Chondrocyte (in vitro differentiated cells): ENCODE measurements at regions not wholly inside any gene's neighbourhood (a gene's known extent, or its start where the extent isn't known, plus 50 kb on each side); places are given as distances from the start of the nearest gene placed in this dataset.
A peak's percentile ranks its signal among the peaks of the same experiment; 100 is the strongest.

Experiments
- DNase-seq: peaks from one replicate; pipeline ENCODE4 v3.0.0; 2021; ENCODE audit warnings: mixed read lengths, low spot score
- H3K27ac Mint-ChIP-seq: one replicate; pipeline ENCODE4 v1.8.0; 2021; ENCODE audit warnings: mild to moderate bottlenecking, moderate library complexity, mixed read lengths; ENCODE audit not compliant: unreplicated experiment
- H3K27me3 Mint-ChIP-seq: 2 replicates; pipeline ENCODE4 v1.8.0; 2021; ENCODE audit warnings: low read depth, mixed read lengths
- H3K36me3 Mint-ChIP-seq: 2 replicates; pipeline ENCODE4 v1.8.0; 2021; ENCODE audit warnings: low read depth, mixed read lengths
- H3K4me1 Mint-ChIP-seq: 2 replicates; pipeline ENCODE4 v1.8.0; 2021; ENCODE audit warnings: low read depth, mild to moderate bottlenecking, mixed read lengths
- H3K4me3 Mint-ChIP-seq: one replicate; pipeline ENCODE4 v1.8.0; 2021; ENCODE audit warnings: mild to moderate bottlenecking, moderate library complexity, mixed read lengths; ENCODE audit not compliant: unreplicated experiment
- H3K9me3 Mint-ChIP-seq: 2 replicates; pipeline ENCODE4 v1.8.0; 2021; ENCODE audit warnings: low read depth, mixed read lengths
- TF ChIP-seq, protein P1 (sequence below): fragments of 200-600 bp; sonication (generic); IDR thresholded peaks from 2 replicates; pipeline ENCODE4 v1.5.0; 2021; ENCODE audit warnings: antibody characterized with exemption, mild to moderate bottlenecking, moderate library complexity

GRCh38 chr3:160047876-160048275 is 59.2 kb downstream of the IL12A start:
- TF ChIP-seq, protein P1, sequence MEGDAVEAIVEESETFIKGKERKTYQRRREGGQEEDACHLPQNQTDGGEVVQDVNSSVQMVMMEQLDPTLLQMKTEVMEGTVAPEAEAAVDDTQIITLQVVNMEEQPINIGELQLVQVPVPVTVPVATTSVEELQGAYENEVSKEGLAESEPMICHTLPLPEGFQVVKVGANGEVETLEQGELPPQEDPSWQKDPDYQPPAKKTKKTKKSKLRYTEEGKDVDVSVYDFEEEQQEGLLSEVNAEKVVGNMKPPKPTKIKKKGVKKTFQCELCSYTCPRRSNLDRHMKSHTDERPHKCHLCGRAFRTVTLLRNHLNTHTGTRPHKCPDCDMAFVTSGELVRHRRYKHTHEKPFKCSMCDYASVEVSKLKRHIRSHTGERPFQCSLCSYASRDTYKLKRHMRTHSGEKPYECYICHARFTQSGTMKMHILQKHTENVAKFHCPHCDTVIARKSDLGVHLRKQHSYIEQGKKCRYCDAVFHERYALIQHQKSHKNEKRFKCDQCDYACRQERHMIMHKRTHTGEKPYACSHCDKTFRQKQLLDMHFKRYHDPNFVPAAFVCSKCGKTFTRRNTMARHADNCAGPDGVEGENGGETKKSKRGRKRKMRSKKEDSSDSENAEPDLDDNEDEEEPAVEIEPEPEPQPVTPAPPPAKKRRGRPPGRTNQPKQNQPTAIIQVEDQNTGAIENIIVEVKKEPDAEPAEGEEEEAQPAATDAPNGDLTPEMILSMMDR = no peak
- Mint-ChIP-seq H3K4me3 (no peak overlapping the region), H3K27me3 (no peaks in the 10 kb centered on the region), H3K9me3 (peaks cover 5% of the 10 kb centered on the region), H3K27ac (no peak overlapping the region), H3K36me3 (no peaks in the 10 kb centered on the region), H3K4me1 (peaks cover 15% of the 10 kb centered on the region)
- DNase-seq = no peak

DNA sequence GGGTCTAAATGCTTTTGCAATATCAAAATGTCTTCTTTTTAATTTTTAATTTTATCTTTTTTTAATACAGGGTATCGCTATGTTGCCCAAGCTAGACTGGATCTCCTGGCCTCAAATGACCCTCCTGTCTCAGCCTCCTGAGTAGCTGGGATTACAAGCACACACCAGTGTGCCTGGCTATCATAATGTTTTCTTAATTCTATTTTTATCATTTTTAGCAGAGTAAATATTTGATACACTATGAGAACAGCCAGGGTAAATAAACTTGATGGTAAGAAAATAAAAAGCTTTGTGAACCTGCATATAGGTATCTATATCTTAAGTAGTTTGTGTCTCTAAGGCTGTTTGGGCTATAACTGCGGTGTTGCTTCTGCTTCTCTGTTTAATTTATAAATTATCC is 60.4 kb downstream of the IL12A start:
- no peak overlapping the region for H3K4me3 Mint-ChIP-seq
- peaks cover 18% of the 10 kb centered on the region for H3K4me1 Mint-ChIP-seq
- TF ChIP-seq, protein P1 = no peak
- no peaks in the 10 kb centered on the region for H3K27me3 Mint-ChIP-seq
- no peaks in the 10 kb centered on the region for H3K36me3 Mint-ChIP-seq
- no peak for DNase-seq
- no peaks in the 10 kb centered on the region for H3K9me3 Mint-ChIP-seq
- H3K27ac Mint-ChIP-seq = peak overlapping the region; percentile 36

DNA sequence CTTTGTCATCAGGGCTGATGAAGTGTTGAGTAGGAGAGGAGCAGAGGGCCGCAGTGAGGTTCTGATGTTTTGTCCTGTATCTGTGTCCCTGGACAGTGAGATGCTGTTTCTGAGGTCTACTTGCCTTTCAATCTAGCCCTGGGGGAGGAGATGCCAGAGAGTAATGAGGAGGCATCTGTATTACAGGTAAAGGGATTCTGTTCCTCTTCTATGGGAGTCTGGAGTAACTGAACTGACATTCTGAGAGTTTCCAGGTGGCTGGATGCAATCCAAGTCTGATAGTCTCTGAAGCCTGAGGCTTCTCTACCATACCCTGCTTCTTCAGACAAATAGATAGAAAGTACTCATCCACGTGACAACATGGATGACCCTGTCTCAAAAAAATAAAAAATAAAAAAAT is 60.9 kb downstream of the IL12A start:
- Mint-ChIP-seq H3K27ac (peak overlapping the region; percentile 36), H3K9me3 (no peaks in the 10 kb centered on the region), H3K4me3 (no peak overlapping the region), H3K36me3 (no peaks in the 10 kb centered on the region), H3K4me1 (peaks cover 16% of the 10 kb centered on the region), H3K27me3 (no peaks in the 10 kb centered on the region)
- TF ChIP-seq, protein P1 = no peak
- DNase-seq = no peak

GRCh38 chr3:160049988-160050387 is 61.4 kb downstream of the IL12A start:
- Mint-ChIP-seq H3K27me3 (no peaks in the 10 kb centered on the region), H3K4me3 (no peak overlapping the region), H3K36me3 (no peaks in the 10 kb centered on the region), H3K9me3 (no peaks in the 10 kb centered on the region), H3K27ac (no peak overlapping the region), H3K4me1 (peaks cover 16% of the 10 kb centered on the region)
- DNase-seq = no peak
- TF ChIP-seq, protein P1 = no peak

DNA sequence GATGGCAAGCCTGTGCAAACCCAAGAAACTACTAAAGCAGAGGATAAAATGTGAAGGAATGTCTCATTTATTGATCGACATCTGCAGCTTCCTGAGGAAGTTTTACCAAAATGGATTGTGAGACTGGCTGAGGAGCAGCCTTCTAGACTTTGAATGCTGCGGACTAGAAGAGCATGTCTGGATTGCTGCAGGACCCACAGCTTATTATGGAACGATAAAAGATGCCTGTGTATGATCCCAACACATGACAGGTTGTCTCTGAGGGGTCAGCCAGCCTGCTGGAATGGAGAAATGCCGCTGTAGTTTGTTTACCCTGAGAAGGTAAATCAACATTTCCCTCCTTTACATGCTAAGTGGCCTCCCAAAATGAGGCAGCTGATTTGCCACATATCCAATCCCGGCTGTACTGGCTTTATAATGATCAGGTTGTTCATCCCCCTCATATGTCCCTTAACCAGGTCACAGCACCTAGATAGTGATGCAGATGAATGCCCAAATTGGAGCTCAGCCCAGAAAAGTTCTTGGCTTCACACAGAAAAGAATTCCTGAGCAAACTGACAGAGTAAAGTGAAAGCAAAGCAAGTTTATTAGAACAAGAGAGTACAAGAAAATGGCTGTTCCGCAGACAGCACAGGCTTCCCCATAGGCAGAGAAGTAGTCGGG is 63.9 kb downstream of the IL12A start:
- H3K27ac Mint-ChIP-seq = no peak overlapping the region
- H3K4me1 Mint-ChIP-seq = peaks cover 16% of the 10 kb centered on the region
- TF ChIP-seq, protein P1 = no peak
- no peak overlapping the region for H3K4me3 Mint-ChIP-seq
- no peaks in the 10 kb centered on the region for H3K36me3 Mint-ChIP-seq
- DNase-seq = no peak
- H3K9me3 Mint-ChIP-seq = no peaks in the 10 kb centered on the region
- H3K27me3 Mint-ChIP-seq = no peaks in the 10 kb centered on the region
